ENCODE measurements at regions not wholly inside any gene's neighbourhood (a gene's known extent, or its start where the extent isn't known, plus 50 kb on each side); places are given as distances from the start of the nearest gene placed in this dataset.

- Histone ChIP-seq H2AFZ (ENCODE audit: low read depth, low read length, severe bottlenecking) (no peak overlapping the region), H3K9ac (ENCODE audit: low read length) (no peak overlapping the region)
Observed at GRCh38 chr3:34284959-34285826, 486.8 kb downstream of the PDCD6IP start.

GRCh38 chr3:34285827-34286188, 487.4 kb downstream of the PDCD6IP start:
- no peak overlapping the region for H3K4me2 ChIP-seq (ENCODE audit: low read depth, low read length, poor library complexity, severe bottlenecking)
- H3K9ac ChIP-seq (ENCODE audit: low read length), result no peak overlapping the region
- no peak overlapping the region for H3K4me3 ChIP-seq (ENCODE audit: insufficient read depth, low read length, poor library complexity, severe bottlenecking)
- H2AFZ ChIP-seq (ENCODE audit: low read depth, low read length, severe bottlenecking), result no peak overlapping the region
- no peaks in the 10 kb centered on the region for H3F3A ChIP-seq (ENCODE audit: insufficient read depth)
- no peaks in the 10 kb centered on the region for H3K79me2 ChIP-seq (ENCODE audit: insufficient read depth, low read length)
- no peaks in the 10 kb centered on the region for H3K36me3 ChIP-seq (ENCODE audit: low read length)
- no peaks in the 10 kb centered on the region for H4K20me1 ChIP-seq (ENCODE audit: low read depth, low read length)
- TF ChIP-seq EZH2phosphoT487 (conservative IDR thresholded peaks at IDR 0.05; ENCODE audit: low read length), result no peak
- TF ChIP-seq CTCF (IDR thresholded peaks at IDR 0.05; ENCODE audit: insufficient read depth, low read length, poor library complexity, severe bottlenecking), result no peak
- H3K9me3 ChIP-seq (ENCODE audit: insufficient read depth, low read length), result no peaks in the 10 kb centered on the region
- no peaks in the 10 kb centered on the region for H3K27me3 ChIP-seq (ENCODE audit: low read length)
- H3K9me2 ChIP-seq (replicated peaks; ENCODE audit: insufficient read depth, low read length), result no peaks in the 10 kb centered on the region
- H3K27ac ChIP-seq (ENCODE audit: low read depth, low read length), result no peak overlapping the region

More at GRCh38 chr3:34284959-34285826, 486.8 kb downstream of the PDCD6IP start:
- H3K27me3 ChIP-seq (ENCODE audit: low read length), result no peaks in the 10 kb centered on the region
- H3K27ac ChIP-seq (ENCODE audit: low read depth, low read length), result no peak overlapping the region
- no peak overlapping the region for H3K4me3 ChIP-seq (ENCODE audit: insufficient read depth, low read length, poor library complexity, severe bottlenecking)
- H3K4me2 ChIP-seq (ENCODE audit: low read depth, low read length, poor library complexity, severe bottlenecking), result no peak overlapping the region
- H3K79me2 ChIP-seq (ENCODE audit: insufficient read depth, low read length), result no peaks in the 10 kb centered on the region
- no peaks in the 10 kb centered on the region for H3K9me3 ChIP-seq (ENCODE audit: insufficient read depth, low read length)
- no peaks in the 10 kb centered on the region for H3K36me3 ChIP-seq (ENCODE audit: low read length)
- H3K9me2 ChIP-seq (replicated peaks; ENCODE audit: insufficient read depth, low read length), result no peaks in the 10 kb centered on the region
- no peaks in the 10 kb centered on the region for H3F3A ChIP-seq (ENCODE audit: insufficient read depth)
- H4K20me1 ChIP-seq (ENCODE audit: low read depth, low read length), result no peaks in the 10 kb centered on the region
- no peak for TF ChIP-seq CTCF (IDR thresholded peaks at IDR 0.05; ENCODE audit: insufficient read depth, low read length, poor library complexity, severe bottlenecking)
- TF ChIP-seq EZH2phosphoT487 (conservative IDR thresholded peaks at IDR 0.05; ENCODE audit: low read length), result no peak

DNA sequence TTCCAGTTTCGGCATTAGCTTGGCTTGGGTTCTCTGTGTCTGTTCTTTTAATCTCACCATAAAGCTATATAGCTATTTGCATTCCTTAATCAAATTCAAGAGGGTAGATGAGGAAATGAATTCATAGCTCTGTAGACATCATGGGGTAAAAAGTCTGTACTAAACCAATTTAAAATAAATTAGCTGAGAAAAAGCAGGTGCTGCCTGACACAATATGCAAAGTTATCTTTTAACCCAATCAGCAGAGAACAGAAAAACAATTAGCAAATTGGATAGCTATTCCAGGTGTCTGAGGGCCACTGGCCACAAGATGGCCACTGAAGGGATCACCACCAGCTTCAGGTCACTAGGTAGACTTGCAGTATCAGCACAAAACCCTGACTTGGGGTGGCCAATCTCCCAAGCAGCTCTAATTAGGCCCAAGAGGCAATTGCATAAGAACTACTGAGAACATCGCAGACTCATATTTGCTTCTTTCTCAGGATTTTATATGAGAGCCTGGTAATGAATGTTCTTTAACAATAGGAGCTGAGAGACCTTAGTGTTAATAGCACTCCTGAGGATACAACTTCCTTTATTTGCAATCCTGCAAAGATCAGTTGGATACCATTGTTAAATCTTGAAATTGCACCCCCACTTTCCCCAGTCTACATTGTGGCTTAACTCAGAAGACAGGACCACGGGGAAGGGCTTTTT, 494.3 kb downstream of the PDCD6IP start:
- Histone ChIP-seq H3K9me3 (ENCODE audit: insufficient read depth, low read length) (no peaks in the 10 kb centered on the region), H3K79me2 (ENCODE audit: insufficient read depth, low read length) (no peaks in the 10 kb centered on the region), H4K20me1 (ENCODE audit: low read depth, low read length) (no peaks in the 10 kb centered on the region), H3K27ac (ENCODE audit: low read depth, low read length) (no peak overlapping the region), H3K27me3 (ENCODE audit: low read length) (no peaks in the 10 kb centered on the region), H3K4me3 (ENCODE audit: insufficient read depth, low read length, poor library complexity, severe bottlenecking) (no peak overlapping the region), H3K36me3 (ENCODE audit: low read length) (no peaks in the 10 kb centered on the region), H3K9ac (ENCODE audit: low read length) (no peak overlapping the region), H3F3A (ENCODE audit: insufficient read depth) (no peaks in the 10 kb centered on the region), H2AFZ (ENCODE audit: low read depth, low read length, severe bottlenecking) (no peak overlapping the region), H3K9me2 (replicated peaks; ENCODE audit: insufficient read depth, low read length) (no peaks in the 10 kb centered on the region), H3K4me2 (ENCODE audit: low read depth, low read length, poor library complexity, severe bottlenecking) (no peak overlapping the region)
- TF ChIP-seq EZH2phosphoT487 (conservative IDR thresholded peaks at IDR 0.05; ENCODE audit: low read length) (no peak), CTCF (IDR thresholded peaks at IDR 0.05; ENCODE audit: insufficient read depth, low read length, poor library complexity, severe bottlenecking) (no peak)
